Stimulated activated CD4-positive, alpha-beta T cell treated with anti-CD3 and anti-CD28 coated beads, Interleukin-4, amount 100 ng/mL, for 4 hours (primary cell): ENCODE measurements at regions not wholly inside any gene's neighbourhood (a gene's known extent, or its start where the extent isn't known, plus 50 kb on each side); places are given as distances from the start of the nearest gene placed in this dataset.

Experiments
- DNase-seq, 2 experiments: peaks; one replicate each; pipeline ENCODE4 v3.0.0-alpha.2; 2020

GRCh38 chr3:66753670-66754069 lies 244.4 kb upstream of the KBTBD8 start:
- DNase-seq, result no peak

GRCh38 chr3:66754613-66755012 lies 243.5 kb upstream of the KBTBD8 start:
- no peak for DNase-seq

GRCh38 chr3:66755924-66756323 lies 242.2 kb upstream of the KBTBD8 start:
- DNase-seq, result no peak

GRCh38 chr3:66756468-66757036 lies 241.6 kb upstream of the KBTBD8 start:
- no peak for DNase-seq

GRCh38 chr3:66761093-66761780 lies 236.9 kb upstream of the KBTBD8 start:
- no peak for DNase-seq

- DNase-seq, result no peak
Measured at GRCh38 chr3:66762916-66763693, 235.0 kb upstream of the KBTBD8 start.

- no peak for DNase-seq
Measured at GRCh38 chr3:66778107-66778506, 220.0 kb upstream of the KBTBD8 start.

- no peak for DNase-seq
Measured at GRCh38 chr3:66778777-66779176, 219.3 kb upstream of the KBTBD8 start.

- DNase-seq, result no peak
Measured at GRCh38 chr3:66785191-66785909, 212.8 kb upstream of the KBTBD8 start.

- DNase-seq, result no peak
Measured at GRCh38 chr3:66789580-66790237, 208.4 kb upstream of the KBTBD8 start.

GRCh38 chr3:66792086-66792485 lies 206.0 kb upstream of the KBTBD8 start:
- no peak for DNase-seq

- DNase-seq, result no peak
Measured at GRCh38 chr3:66795365-66795764, 202.7 kb upstream of the KBTBD8 start.

- no peak for DNase-seq
Measured at GRCh38 chr3:66796343-66796742, 201.8 kb upstream of the KBTBD8 start.

GRCh38 chr3:66797889-66798560 lies 200.1 kb upstream of the KBTBD8 start:
- DNase-seq, result no peak

- DNase-seq, result no peak
Measured at GRCh38 chr3:66800941-66801545, 197.1 kb upstream of the KBTBD8 start.

GRCh38 chr3:66803206-66803605 lies 194.9 kb upstream of the KBTBD8 start:
- no peak for DNase-seq

- no peak for DNase-seq
Measured at GRCh38 chr3:66803721-66804695, 194.1 kb upstream of the KBTBD8 start.

- DNase-seq, result no peak
Measured at GRCh38 chr3:66808891-66809594, 189.1 kb upstream of the KBTBD8 start.

- no peak for DNase-seq
Measured at GRCh38 chr3:66809595-66809958, 188.5 kb upstream of the KBTBD8 start.

GRCh38 chr3:66812136-66812535 lies 186.0 kb upstream of the KBTBD8 start:
- no peak for DNase-seq
